ENCODE measurements at regions not wholly inside any gene's neighbourhood (a gene's known extent, or its start where the extent isn't known, plus 50 kb on each side); places are given as distances from the start of the nearest gene placed in this dataset.

GRCh38 chr17:33902901-33903449 lies 352.1 kb upstream of the CCL2 start:
- Mint-ChIP-seq H3K27me3 (ENCODE audit: insufficient read depth) (no peaks in the 10 kb centered on the region), H3K9me3 (peaks cover 68% of the 10 kb centered on the region), H3K4me3 (no peak overlapping the region), H3K4me1 (ENCODE audit: low read depth) (no peaks in the 10 kb centered on the region), H3K27ac (no peak overlapping the region), H3K36me3 (ENCODE audit: low read depth) (peaks cover 5% of the 10 kb centered on the region; the same call in 1 of the 2 replicates)
- no peak for TF ChIP-seq CTCF (IDR thresholded peaks at IDR 0.05)
- no peak for DNase-seq

GRCh38 chr17:33904476-33904875 lies 350.6 kb upstream of the CCL2 start:
- peaks cover 5% of the 10 kb centered on the region; the same call in 1 of the 2 replicates for H3K36me3 Mint-ChIP-seq (ENCODE audit: low read depth)
- DNase-seq: no peak
- H3K27me3 Mint-ChIP-seq (ENCODE audit: insufficient read depth): no peaks in the 10 kb centered on the region
- no peaks in the 10 kb centered on the region for H3K4me1 Mint-ChIP-seq (ENCODE audit: low read depth)
- TF ChIP-seq CTCF (IDR thresholded peaks at IDR 0.05): no peak
- peaks cover 77% of the 10 kb centered on the region for H3K9me3 Mint-ChIP-seq
- H3K4me3 Mint-ChIP-seq: no peak overlapping the region
- H3K27ac Mint-ChIP-seq: no peak overlapping the region

- H3K27ac Mint-ChIP-seq: no peak overlapping the region
- H3K4me1 Mint-ChIP-seq (ENCODE audit: low read depth): no peaks in the 10 kb centered on the region
- no peak for TF ChIP-seq CTCF (IDR thresholded peaks at IDR 0.05)
- H3K9me3 Mint-ChIP-seq: peaks cover 74% of the 10 kb centered on the region
- H3K4me3 Mint-ChIP-seq: no peak overlapping the region
- H3K27me3 Mint-ChIP-seq (ENCODE audit: insufficient read depth): no peaks in the 10 kb centered on the region
- no peak for DNase-seq
- peaks cover 7% of the 10 kb centered on the region; the same call in 1 of the 2 replicates for H3K36me3 Mint-ChIP-seq (ENCODE audit: low read depth)
Observed at GRCh38 chr17:33905338-33905800, 349.7 kb upstream of the CCL2 start.

GRCh38 chr17:33908363-33909064 lies 346.6 kb upstream of the CCL2 start:
- H3K4me1 Mint-ChIP-seq (ENCODE audit: low read depth): no peaks in the 10 kb centered on the region
- H3K9me3 Mint-ChIP-seq: peaks cover 55% of the 10 kb centered on the region
- TF ChIP-seq CTCF (IDR thresholded peaks at IDR 0.05): no peak
- DNase-seq: no peak
- H3K27me3 Mint-ChIP-seq (ENCODE audit: insufficient read depth): no peaks in the 10 kb centered on the region
- H3K36me3 Mint-ChIP-seq (ENCODE audit: low read depth): peaks cover 6% of the 10 kb centered on the region; the same call in 1 of the 2 replicates
- H3K4me3 Mint-ChIP-seq: no peak overlapping the region
- H3K27ac Mint-ChIP-seq: no peak overlapping the region

- DNase-seq: no peak
- no peak overlapping the region for H3K27ac Mint-ChIP-seq
- no peaks in the 10 kb centered on the region for H3K4me1 Mint-ChIP-seq (ENCODE audit: low read depth)
- H3K27me3 Mint-ChIP-seq (ENCODE audit: insufficient read depth): no peaks in the 10 kb centered on the region
- H3K9me3 Mint-ChIP-seq: peaks cover 67% of the 10 kb centered on the region
- peaks cover 6% of the 10 kb centered on the region; the same call in 1 of the 2 replicates for H3K36me3 Mint-ChIP-seq (ENCODE audit: low read depth)
- no peak for TF ChIP-seq CTCF (IDR thresholded peaks at IDR 0.05)
- H3K4me3 Mint-ChIP-seq: no peak overlapping the region
Observed at GRCh38 chr17:33910200-33910857, 344.8 kb upstream of the CCL2 start.
